ENCODE measurements at regions not wholly inside any gene's neighbourhood (a gene's known extent, or its start where the extent isn't known, plus 50 kb on each side); places are given as distances from the start of the nearest gene placed in this dataset.
"Not testable (repeated sequence)": the region's sequence is repeated elsewhere in the genome, so short reads cannot be mapped to it uniquely, and the experiment has no call there.

GRCh38 chr2:18271370-18272147 is 288.9 kb downstream of the RDH14 start:
- H3K36me3 ChIP-seq = no peaks in the 10 kb centered on the region
- H3K4me3 ChIP-seq = no peak overlapping the region
- intact Hi-C loops (cut with DNase I) = no loop called here
- peaks cover 0 to 10% (median 0%) of the 10 kb centered on the region in 12 donors for H3K9me3 ChIP-seq
- DNase-seq (peak in 1 of 5 donors; percentile 48), ATAC-seq (no peak)
- TF ChIP-seq, protein P1, sequence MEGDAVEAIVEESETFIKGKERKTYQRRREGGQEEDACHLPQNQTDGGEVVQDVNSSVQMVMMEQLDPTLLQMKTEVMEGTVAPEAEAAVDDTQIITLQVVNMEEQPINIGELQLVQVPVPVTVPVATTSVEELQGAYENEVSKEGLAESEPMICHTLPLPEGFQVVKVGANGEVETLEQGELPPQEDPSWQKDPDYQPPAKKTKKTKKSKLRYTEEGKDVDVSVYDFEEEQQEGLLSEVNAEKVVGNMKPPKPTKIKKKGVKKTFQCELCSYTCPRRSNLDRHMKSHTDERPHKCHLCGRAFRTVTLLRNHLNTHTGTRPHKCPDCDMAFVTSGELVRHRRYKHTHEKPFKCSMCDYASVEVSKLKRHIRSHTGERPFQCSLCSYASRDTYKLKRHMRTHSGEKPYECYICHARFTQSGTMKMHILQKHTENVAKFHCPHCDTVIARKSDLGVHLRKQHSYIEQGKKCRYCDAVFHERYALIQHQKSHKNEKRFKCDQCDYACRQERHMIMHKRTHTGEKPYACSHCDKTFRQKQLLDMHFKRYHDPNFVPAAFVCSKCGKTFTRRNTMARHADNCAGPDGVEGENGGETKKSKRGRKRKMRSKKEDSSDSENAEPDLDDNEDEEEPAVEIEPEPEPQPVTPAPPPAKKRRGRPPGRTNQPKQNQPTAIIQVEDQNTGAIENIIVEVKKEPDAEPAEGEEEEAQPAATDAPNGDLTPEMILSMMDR (IDR thresholded peaks at IDR 0.05) = no peak
- no peak for TF ChIP-seq POLR2A (IDR thresholded peaks at IDR 0.05)
- H3K27me3 ChIP-seq = no peaks in the 10 kb centered on the region
- H3K4me1 ChIP-seq = peaks cover 0 to 2% (median 0%) of the 10 kb centered on the region in 12 donors
- 87 to 92% (median 90%) methylated on average over 9 to 17 of the region's 17 CpGs for WGBS, 4 donors
- H3K27ac ChIP-seq = peak overlapping the region in 1 of 12 donors; percentile 29

GRCh38 chr2:18268400-18268799 is 292.1 kb downstream of the RDH14 start:
- no peak for TF ChIP-seq POLR2A (IDR thresholded peaks at IDR 0.05)
- TF ChIP-seq, protein P1 (IDR thresholded peaks at IDR 0.05) = no peak
- H3K36me3 ChIP-seq = no peaks in the 10 kb centered on the region
- 79 to 88% (median 84%) methylated on average over 3 of the region's 3 CpGs for WGBS, 4 donors
- intact Hi-C loops (cut with DNase I) = no loop called here
- no peaks in the 10 kb centered on the region for H3K9me3 ChIP-seq
- H3K4me3 ChIP-seq = no peak overlapping the region
- no peak for ATAC-seq
- peaks cover 0 to 2% (median 0%) of the 10 kb centered on the region in 12 donors for H3K4me1 ChIP-seq
- no peak overlapping the region for H3K27ac ChIP-seq
- no peak for DNase-seq
- H3K27me3 ChIP-seq = no peaks in the 10 kb centered on the region

GRCh38 chr2:18267501-18267900 is 293.0 kb downstream of the RDH14 start:
- no peaks in the 10 kb centered on the region for H3K36me3 ChIP-seq
- no peaks in the 10 kb centered on the region for H3K9me3 ChIP-seq
- H3K27me3 ChIP-seq = no peaks in the 10 kb centered on the region
- 85 to 100% (median 92%) methylated on average over 1 of the region's 1 CpG for WGBS, 4 donors
- DNase-seq (no peak), ATAC-seq (no peak)
- intact Hi-C loops (cut with DNase I) = no loop called here
- H3K27ac ChIP-seq = no peak overlapping the region
- TF ChIP-seq POLR2A (IDR thresholded peaks at IDR 0.05) = no peak
- TF ChIP-seq, protein P1 (IDR thresholded peaks at IDR 0.05) = no peak
- H3K4me3 ChIP-seq = no peak overlapping the region
- H3K4me1 ChIP-seq = no peaks in the 10 kb centered on the region

DNA sequence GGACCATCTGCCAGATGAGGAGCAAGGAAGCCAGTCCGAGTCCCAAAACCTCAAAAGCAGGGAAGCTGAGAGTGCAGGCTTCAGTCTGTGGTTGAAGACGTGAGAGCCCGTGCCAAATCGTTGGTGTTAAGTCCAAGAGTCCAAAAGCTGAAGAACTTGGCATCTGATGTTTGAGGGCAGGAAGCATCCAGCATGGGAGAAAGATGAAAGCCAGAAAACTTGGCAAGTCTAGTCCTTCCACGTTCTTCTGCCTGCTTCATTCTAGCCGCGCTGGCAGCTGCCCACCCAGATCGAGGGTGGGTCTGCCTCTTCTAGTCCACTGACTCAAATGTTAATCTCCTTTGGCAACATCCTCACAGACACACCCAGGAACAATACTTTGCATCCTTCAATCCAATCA is 293.8 kb downstream of the RDH14 start:
- 69 to 82% (median 73%) methylated on average over 8 of the region's 8 CpGs for WGBS, 4 donors
- ATAC-seq; H3K4me3 ChIP-seq; H3K9me3 ChIP-seq; H3K4me1 ChIP-seq; DNase-seq; H3K36me3 ChIP-seq; intact Hi-C loops (cut with DNase I); H3K27ac ChIP-seq; H3K27me3 ChIP-seq: not testable (repeated sequence)
